Osteoblast (primary cell): ENCODE measurements at regions not wholly inside any gene's neighbourhood (a gene's known extent, or its start where the extent isn't known, plus 50 kb on each side); places are given as distances from the start of the nearest gene placed in this dataset.

Experiments
- DNase-seq: peaks from one replicate; pipeline ENCODE4 v3.0.0; 2011; ENCODE audit warnings: low spot score, mixed read lengths; ENCODE audit not compliant: insufficient read length; ENCODE audit errors: missing footprints
- H2AFZ ChIP-seq: 2 replicates; pipeline ENCODE4 v1.6.0; 2011; ENCODE audit warnings: mild to moderate bottlenecking, low read length
- H3K27ac ChIP-seq: 2 replicates; pipeline ENCODE4 v1.5.1; 2011; ENCODE audit warnings: mild to moderate bottlenecking, low read depth, low read length, moderate library complexity
- H3K27me3 ChIP-seq: 2 replicates; pipeline ENCODE4 v1.6.0; 2012; ENCODE audit warnings: mild to moderate bottlenecking, control low read depth, inconsistent platforms, low read length, moderate library complexity; ENCODE audit not compliant: insufficient read depth
- H3K36me3 ChIP-seq: 2 replicates; pipeline ENCODE4 v1.5.1; 2011; ENCODE audit warnings: mild to moderate bottlenecking, low read length, control low read depth, moderate library complexity; ENCODE audit not compliant: insufficient read depth
- H3K4me1 ChIP-seq: 2 replicates; pipeline ENCODE4 v1.5.1; 2011; ENCODE audit warnings: mild to moderate bottlenecking, low read length, control low read depth, moderate library complexity; ENCODE audit not compliant: insufficient read depth
- H3K4me2 ChIP-seq: 2 replicates; pipeline ENCODE4 v1.6.0; 2011; ENCODE audit warnings: mild to moderate bottlenecking, low read length; ENCODE audit not compliant: insufficient read depth
- H3K4me3 ChIP-seq: fragments of 200-600 bp; sonication (generic); 3 replicates; pipeline ENCODE4 v1.5.1; 2012; ENCODE audit warnings: mild to moderate bottlenecking, low read length, inconsistent platforms; ENCODE audit not compliant: insufficient read depth
- H3K79me2 ChIP-seq: 2 replicates; pipeline ENCODE4 v1.6.0; 2012; ENCODE audit warnings: mild to moderate bottlenecking, low read length, control low read depth, inconsistent platforms; ENCODE audit not compliant: insufficient read depth
- H3K9me3 ChIP-seq: 2 replicates; pipeline ENCODE4 v1.5.1; 2011; ENCODE audit warnings: low read depth, low read length, control low read depth
- H4K20me1 ChIP-seq: 2 replicates; pipeline ENCODE4 v1.6.0; 2012; ENCODE audit warnings: mild to moderate bottlenecking, low read length, control low read depth; ENCODE audit not compliant: insufficient read depth
- CTCF ChIP-seq: IDR thresholded peaks from 2 replicates; pipeline ENCODE4 v1.5.1; 2011; ENCODE audit warnings: mild to moderate bottlenecking, low read depth, low read length, moderate library complexity; ENCODE audit errors: extremely low read depth

DNA sequence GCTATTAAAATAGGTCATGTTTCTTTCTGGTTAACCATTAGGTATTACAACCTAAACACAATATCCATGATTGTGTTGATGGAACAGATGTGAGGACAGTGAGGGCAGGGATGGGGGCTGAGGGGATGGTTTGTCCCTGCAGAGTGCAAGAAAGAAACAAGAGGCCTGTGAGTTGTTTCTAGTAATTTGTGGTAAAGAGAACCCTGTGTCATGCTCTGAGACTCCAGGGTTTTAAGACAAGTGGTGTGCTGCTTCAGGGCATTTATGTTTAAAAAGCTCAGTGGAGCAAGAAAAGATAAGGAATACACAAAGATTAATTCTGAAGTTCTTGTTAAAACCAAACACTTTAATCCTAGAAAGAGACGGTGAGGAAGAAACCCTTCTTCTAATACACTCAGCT lies 656.5 kb downstream of the TLE1 start:
- no peak for TF ChIP-seq CTCF
- Histone ChIP-seq H2AFZ (no peak overlapping the region), H3K27ac (peak overlapping the region; percentile 73)

GRCh38 chr9:81032030-81032572 lies 657.2 kb downstream of the TLE1 start:
- no peak for TF ChIP-seq CTCF
- no peaks in the 10 kb centered on the region for H3K79me2 ChIP-seq
- H3K4me3 ChIP-seq, result no peak overlapping the region
- peaks cover 30% of the 10 kb centered on the region for H3K4me1 ChIP-seq
- H3K27me3 ChIP-seq, result peaks cover 2% of the 10 kb centered on the region
- no peaks in the 10 kb centered on the region for H3K9me3 ChIP-seq
- no peak for DNase-seq
- no peaks in the 10 kb centered on the region for H3K36me3 ChIP-seq
- H2AFZ ChIP-seq, result peak overlapping the region; percentile 55
- no peaks in the 10 kb centered on the region for H4K20me1 ChIP-seq
- peak overlapping the region; percentile 73 for H3K27ac ChIP-seq
- peak overlapping the region; percentile 26 for H3K4me2 ChIP-seq

More for the DNA sequence above, 656.5 kb downstream of the TLE1 start:
- H3K36me3 ChIP-seq, result no peaks in the 10 kb centered on the region
- H3K4me2 ChIP-seq, result peak overlapping the region; percentile 3
- H3K27me3 ChIP-seq, result peaks cover 2% of the 10 kb centered on the region
- no peak overlapping the region for H3K4me3 ChIP-seq
- DNase-seq, result no peak
- H4K20me1 ChIP-seq, result no peaks in the 10 kb centered on the region
- no peaks in the 10 kb centered on the region for H3K79me2 ChIP-seq
- peaks cover 30% of the 10 kb centered on the region for H3K4me1 ChIP-seq
- H3K9me3 ChIP-seq, result no peaks in the 10 kb centered on the region

DNA sequence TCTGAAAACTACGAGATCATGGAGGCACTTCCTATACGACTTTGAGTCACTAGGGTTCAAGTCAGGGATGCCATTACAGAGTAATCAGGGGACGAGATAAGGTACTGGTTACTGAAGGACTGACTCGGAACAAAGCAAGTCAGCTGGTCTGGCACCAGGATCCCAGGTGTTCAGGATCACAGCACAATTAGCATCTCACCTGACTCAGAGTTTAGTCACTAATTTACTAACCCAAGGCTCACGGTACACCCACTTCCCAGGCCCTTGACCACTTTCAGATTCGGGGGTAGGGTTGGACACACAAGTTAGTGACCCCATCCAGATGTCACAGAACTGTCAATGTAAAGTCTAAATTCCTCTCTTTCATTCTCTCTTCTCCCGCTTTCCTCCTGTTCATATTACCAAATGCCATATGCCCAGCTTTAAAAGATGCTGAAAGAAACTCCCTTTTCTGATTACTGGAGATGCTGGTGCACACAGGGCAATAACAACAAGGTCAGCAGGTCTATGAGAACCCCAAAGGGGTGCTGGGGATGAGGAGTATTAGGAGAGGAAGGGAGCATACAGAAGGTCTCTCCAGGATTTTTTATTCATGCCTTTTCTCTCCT lies 657.8 kb downstream of the TLE1 start:
- Histone ChIP-seq H3K9me3 (no peaks in the 10 kb centered on the region), H2AFZ (peak overlapping the region; percentile 45), H3K36me3 (no peaks in the 10 kb centered on the region), H3K4me3 (no peak overlapping the region), H3K4me1 (peaks cover 30% of the 10 kb centered on the region), H3K27ac (peak overlapping the region; percentile 73), H3K4me2 (peak overlapping the region; percentile 26), H3K79me2 (no peaks in the 10 kb centered on the region), H3K27me3 (no peaks in the 10 kb centered on the region), H4K20me1 (no peaks in the 10 kb centered on the region)
- DNase-seq, result no peak
- TF ChIP-seq CTCF, result no peak

GRCh38 chr9:81030027-81030426 lies 659.3 kb downstream of the TLE1 start:
- Histone ChIP-seq H3K4me3 (no peak overlapping the region), H3K4me2 (no peak overlapping the region), H4K20me1 (no peaks in the 10 kb centered on the region), H3K27ac (no peak overlapping the region), H3K36me3 (no peaks in the 10 kb centered on the region), H3K9me3 (no peaks in the 10 kb centered on the region), H2AFZ (no peak overlapping the region), H3K27me3 (no peaks in the 10 kb centered on the region), H3K79me2 (no peaks in the 10 kb centered on the region), H3K4me1 (peaks cover 26% of the 10 kb centered on the region)
- no peak for DNase-seq
- TF ChIP-seq CTCF, result no peak
